IMR-90 (cell line): ENCODE measurements at regions not wholly inside any gene's neighbourhood (a gene's known extent, or its start where the extent isn't known, plus 50 kb on each side); places are given as distances from the start of the nearest gene placed in this dataset.

Experiments
- ATAC-seq: fragments of 200-7000 bp; cut with Tn5 transposase; 2 replicates; pipeline ENCODE4 v1.9.1; 2020; ENCODE audit warnings: low read depth, mild to moderate bottlenecking, moderate library complexity
- BruUV-seq: library from RNA; stranded (reverse); fragments of 400-500 nt; replicated peaks from 2 replicates; lab custom pipeline; 2021; lab: Mats Ljungman, UMichigan
- CTCF ChIA-PET: fragments of 300-600 bp; formaldehyde crosslinking; extraction: SDS; loops from one replicate; lab custom pipeline; 2021; ENCODE audit warnings: antibody characterized with exemption; lab: Yijun Ruan, JAX
- POLR2A ChIA-PET: fragments of 300-600 bp; sonication (Branson Sonifier 250); formaldehyde crosslinking; loops from one replicate; lab custom pipeline; 2022; ENCODE audit warnings: antibody characterized with exemption; ENCODE audit not compliant: unreplicated experiment; lab: Charles Lee
- DNase-seq: peaks from one replicate; pipeline ENCODE4 v3.0.0; 2013
- H2AFZ ChIP-seq: replicated peaks from 2 replicates; pipeline ENCODE3; 2013; ENCODE audit warnings: low read length, mild to moderate bottlenecking; ENCODE audit not compliant: poor library complexity
- H2AK5ac ChIP-seq: 2 replicates; pipeline ENCODE4 v1.6.1; 2013; ENCODE audit warnings: low read depth, low read length, inconsistent platforms
- H2AK9ac ChIP-seq: replicated peaks from 2 replicates; pipeline ENCODE3; 2013; ENCODE audit warnings: mild to moderate bottlenecking, low read depth, low read length, moderate library complexity; ENCODE audit not compliant: poor library complexity
- H2BK120ac ChIP-seq: 2 replicates; pipeline ENCODE4 v1.6.1; 2013; ENCODE audit warnings: low read depth, low read length, inconsistent platforms
- H2BK15ac ChIP-seq: 3 replicates; pipeline ENCODE4 v1.6.1; 2013; ENCODE audit warnings: low read depth, low read length, inconsistent platforms
- H2BK20ac ChIP-seq: 2 replicates; pipeline ENCODE4 v1.6.1; 2013; ENCODE audit warnings: low read depth, mild to moderate bottlenecking, inconsistent platforms, low read length, moderate library complexity
- H2BK5ac ChIP-seq: 2 replicates; pipeline ENCODE4 v1.6.1; 2013; ENCODE audit warnings: mild to moderate bottlenecking, low read depth, low read length, inconsistent platforms; ENCODE audit not compliant: poor library complexity, severe bottlenecking
- H3K14ac ChIP-seq: replicated peaks from 2 replicates; pipeline ENCODE4 v1.6.1; 2013; ENCODE audit warnings: low read depth, low read length, inconsistent platforms
- H3K18ac ChIP-seq: 2 replicates; pipeline ENCODE4 v1.6.1; 2013; ENCODE audit warnings: low read depth, low read length, control low read depth
- H3K23ac ChIP-seq: 2 replicates; pipeline ENCODE4 v1.6.1; 2013; ENCODE audit warnings: low read depth, low read length, inconsistent platforms
- H3K27ac ChIP-seq: 2 replicates; pipeline ENCODE4 v1.5.1; 2013; ENCODE audit warnings: mild to moderate bottlenecking, control low read depth, low read length; ENCODE audit not compliant: insufficient read depth
- H3K27me3 ChIP-seq: 2 replicates; pipeline ENCODE4 v1.6.1; 2013; ENCODE audit warnings: low read length; ENCODE audit not compliant: control insufficient read depth, insufficient read depth
- H3K36me3 ChIP-seq: 2 replicates; pipeline ENCODE4 v1.6.1; 2013; ENCODE audit warnings: low read length, mixed read lengths; ENCODE audit not compliant: control insufficient read depth, insufficient read depth
- H3K4ac ChIP-seq: 2 replicates; pipeline ENCODE4 v1.6.1; 2013; ENCODE audit warnings: low read depth, low read length, inconsistent platforms
- H3K4me1 ChIP-seq: 2 replicates; pipeline ENCODE4 v1.6.1; 2013; ENCODE audit warnings: low read length, mixed read lengths; ENCODE audit not compliant: control insufficient read depth, insufficient read depth
- H3K4me2 ChIP-seq: 2 replicates; pipeline ENCODE4 v1.6.1; 2013; ENCODE audit warnings: low read depth, mild to moderate bottlenecking, control low read depth, low read length, moderate library complexity
- H3K4me3 ChIP-seq: 2 replicates; pipeline ENCODE4 v1.5.1; 2013; ENCODE audit warnings: low read depth, mild to moderate bottlenecking, control low read depth, low read length, moderate library complexity; ENCODE audit not compliant: insufficient read depth
- H3K56ac ChIP-seq: 2 replicates; pipeline ENCODE4 v1.6.1; 2013; ENCODE audit warnings: low read length, inconsistent platforms; ENCODE audit not compliant: insufficient read depth; ENCODE audit errors: extremely low read depth
- H3K79me1 ChIP-seq, 2 experiments: 2 replicates each; pipeline ENCODE4 v1.6.1; 2013; ENCODE audit warnings: low read length in 2 of 2, inconsistent platforms in 1 of 2, low read depth in 1 of 2
- H3K9ac ChIP-seq: 2 replicates; pipeline ENCODE4 v1.6.1; 2013; ENCODE audit warnings: low read depth, low read length, control low read depth
- H3K9me1 ChIP-seq: 2 replicates; pipeline ENCODE4 v1.6.1; 2013; ENCODE audit warnings: low read length, inconsistent platforms; ENCODE audit not compliant: insufficient read depth
- H3K9me3 ChIP-seq: 2 replicates; pipeline ENCODE4 v1.6.1; 2013; ENCODE audit warnings: low read length; ENCODE audit not compliant: control insufficient read depth, insufficient read depth
- H4K20me1 ChIP-seq: 2 replicates; pipeline ENCODE4 v1.6.1; 2013; ENCODE audit warnings: low read length, inconsistent platforms; ENCODE audit not compliant: insufficient read depth
- H4K5ac ChIP-seq: 2 replicates; pipeline ENCODE4 v1.6.1; 2013; ENCODE audit warnings: mild to moderate bottlenecking, low read depth, low read length, control low read depth
- H4K8ac ChIP-seq, 2 experiments: 2 replicates each; pipeline ENCODE4 v1.6.1; 2013; ENCODE audit warnings: low read depth in 2 of 2, low read length in 2 of 2, control low read depth in 1 of 2, inconsistent platforms in 1 of 2
- H4K91ac ChIP-seq: 2 replicates; pipeline ENCODE4 v1.6.1; 2013; ENCODE audit warnings: low read depth, low read length, inconsistent platforms; ENCODE audit not compliant: insufficient read depth
- BHLHE40 ChIP-seq: fragments of 150-350 bp; IDR thresholded peaks from 2 replicates; pipeline ENCODE4 v1.6.1; 2016; ENCODE audit warnings: mild to moderate bottlenecking, low read depth, low read length
- CEBPB ChIP-seq: IDR thresholded peaks from 2 replicates; pipeline ENCODE4 v1.6.1; 2012; ENCODE audit warnings: low read depth, low read length, improper control_type of control experiment
- CHD1 ChIP-seq: IDR thresholded peaks from 2 replicates; pipeline ENCODE4 v1.6.1; 2012; ENCODE audit warnings: low read depth, low read length, improper control_type of control experiment
- CTCF ChIP-seq: conservative IDR thresholded peaks from 2 replicates; pipeline ENCODE4 v1.5.1; 2012; ENCODE audit warnings: mild to moderate bottlenecking, low read depth, low read length, improper control_type of control experiment
- ELK1 ChIP-seq: fragments of 150-350 bp; IDR thresholded peaks from 2 replicates; pipeline ENCODE4 v1.6.1; 2016; ENCODE audit warnings: low read depth, mild to moderate bottlenecking, low read length, moderate library complexity, borderline replicate concordance
- FOS ChIP-seq: fragments of 150-350 bp; IDR thresholded peaks from 2 replicates; pipeline ENCODE4 v1.6.1; 2016; ENCODE audit warnings: low read depth, low read length
- MAFK ChIP-seq: IDR thresholded peaks from 2 replicates; pipeline ENCODE4 v1.6.1; 2012; ENCODE audit warnings: low read depth, low read length, improper control_type of control experiment
- MAZ ChIP-seq: IDR thresholded peaks from 2 replicates; pipeline ENCODE4 v1.6.1; 2012; ENCODE audit warnings: low read depth, mild to moderate bottlenecking, low read length, improper control_type of control experiment, moderate library complexity, borderline replicate concordance
- MXI1 ChIP-seq: IDR thresholded peaks from 2 replicates; pipeline ENCODE4 v1.6.1; 2012; ENCODE audit warnings: low read depth, mild to moderate bottlenecking, low read length, moderate library complexity, borderline replicate concordance
- NFE2L2 ChIP-seq: fragments of 150-350 bp; IDR thresholded peaks from 2 replicates; pipeline ENCODE4 v1.6.1; 2016; ENCODE audit warnings: low read depth, mild to moderate bottlenecking, low read length
- POLR2A ChIP-seq: IDR thresholded peaks from 2 replicates; pipeline ENCODE4 v1.6.1; 2012; ENCODE audit warnings: mild to moderate bottlenecking, low read depth, low read length
- RAD21 ChIP-seq: IDR thresholded peaks from 2 replicates; pipeline ENCODE4 v1.6.1; 2012; ENCODE audit warnings: low read length, improper control_type of control experiment
- RCOR1 ChIP-seq: IDR thresholded peaks from 2 replicates; pipeline ENCODE4 v1.6.1; 2012; ENCODE audit warnings: mild to moderate bottlenecking, low read length, improper control_type of control experiment; ENCODE audit not compliant: insufficient replicate concordance
- RFX5 ChIP-seq: IDR thresholded peaks from 2 replicates; pipeline ENCODE4 v1.8.0; 2012; ENCODE audit warnings: low read depth, mild to moderate bottlenecking, low read length, moderate library complexity
- SMC3 ChIP-seq: fragments of 150-350 bp; IDR thresholded peaks from 2 replicates; pipeline ENCODE4 v1.6.1; 2016; ENCODE audit warnings: low read depth, mild to moderate bottlenecking, antibody characterized with exemption, low read length, moderate library complexity
- USF2 ChIP-seq: fragments of 150-350 bp; IDR thresholded peaks from 2 replicates; pipeline ENCODE4 v1.6.1; 2017; ENCODE audit warnings: mild to moderate bottlenecking, antibody characterized with exemption, low read length, low read depth
- WGBS, 2 experiments: methylation state at CpG; one replicate each; pipeline versions ENCODE4 v1.1.5 to v1.1.7; 2013; ENCODE audit warnings: missing lambda C conversion rate in 2 of 2; ENCODE audit not compliant: insufficient read length in 1 of 2; ENCODE audit errors: extremely low coverage in 2 of 2; 5-methylcytosine and 5-hydroxymethylcytosine counted together
- dilution Hi-C: fragments of 300-500 bp; cut with HindIII; formaldehyde crosslinking; loops from one replicate; pipeline ENCODE4 v1.14.3; 2018; ENCODE audit warnings: low sequenced_read_pairs; ENCODE audit not compliant: unreplicated experiment
- in situ Hi-C: fragments of 300-500 bp; cut with MboI; formaldehyde crosslinking; loops from 3 replicates; pipeline ENCODE4 v1.14.3; 2019; ENCODE audit warnings: low sequenced_read_pairs, inconsistent platforms, mixed read lengths
- intact Hi-C: fragments of 100-400 bp; cut with micrococcal nuclease; formaldehyde crosslinking; loops from 2 replicates; pipeline ENCODE4 v1.10.0; 2022

GRCh38 chr1:5385096-5385799, 607.0 kb downstream of the NPHP4 start:
- no peak overlapping the region for H4K91ac ChIP-seq
- no peaks in the 10 kb centered on the region for H3K4me1 ChIP-seq
- POLR2A ChIA-PET: no interaction called here
- no peak overlapping the region for H2AK5ac ChIP-seq
- dilution Hi-C loops (no loop called here), intact Hi-C loops (no loop called here), in situ Hi-C loops (no loop called here)
- H2BK20ac ChIP-seq: no peak overlapping the region
- H3K27ac ChIP-seq: no peak overlapping the region
- no peaks in the 10 kb centered on the region for H3K9me1 ChIP-seq
- no peak for DNase-seq
- TF ChIP-seq USF2: no peak
- no peak for TF ChIP-seq FOS
- TF ChIP-seq RFX5: no peak
- TF ChIP-seq MXI1: no peak
- TF ChIP-seq SMC3: no peak
- TF ChIP-seq MAFK: no peak
- TF ChIP-seq BHLHE40: no peak
- no peak for TF ChIP-seq RCOR1
- TF ChIP-seq CTCF: no peak
- no peak for TF ChIP-seq ELK1
- no peak for TF ChIP-seq CEBPB
- TF ChIP-seq RAD21: no peak
- TF ChIP-seq MAZ: no peak
- no peak for TF ChIP-seq POLR2A
- no peak for TF ChIP-seq CHD1
- no peak for TF ChIP-seq NFE2L2
- no peak for ATAC-seq
- no peak overlapping the region for H3K23ac ChIP-seq
- no peak overlapping the region for H2AK9ac ChIP-seq
- no peak overlapping the region for H3K4me3 ChIP-seq
- 58% methylated on average over 3 of the region's 14 CpGs; no CpG with 5 or more reads in 1 of the 2 experiments for WGBS, 2 experiments
- no peaks in the 10 kb centered on the region for H4K20me1 ChIP-seq
- no peak overlapping the region for H3K4me2 ChIP-seq
- H3K14ac ChIP-seq: no peak overlapping the region
- H2AFZ ChIP-seq: no peak overlapping the region
- no peak overlapping the region for H3K9ac ChIP-seq
- CTCF ChIA-PET: interaction anchor here (0.6 kb wide), 2 partner anchors 25 to 35 kb away, joined by 3 read pairs; no protein-coding TSS in a partner anchor
- no peaks in the 10 kb centered on the region for H3K79me1 ChIP-seq
- no peak overlapping the region for H3K18ac ChIP-seq
- BruUV-seq: no TSS peak
- H3K27me3 ChIP-seq: no peaks in the 10 kb centered on the region
- H3K9me3 ChIP-seq: peaks cover 52% of the 10 kb centered on the region
- H4K8ac ChIP-seq: no peak overlapping the region
- no peak overlapping the region for H3K56ac ChIP-seq
- H3K4ac ChIP-seq: no peak overlapping the region
- no peak overlapping the region for H2BK15ac ChIP-seq
- H2BK5ac ChIP-seq: no peak overlapping the region
- H4K5ac ChIP-seq: no peak overlapping the region
- H3K36me3 ChIP-seq: no peaks in the 10 kb centered on the region
- H2BK120ac ChIP-seq: no peak overlapping the region
